CD4-positive, CD25-positive, alpha-beta regulatory T cell (primary cell): ENCODE measurements at regions not wholly inside any gene's neighbourhood (a gene's known extent, or its start where the extent isn't known, plus 50 kb on each side); places are given as distances from the start of the nearest gene placed in this dataset.

Experiments
- ATAC-seq, 2 donors: fragments of 150-1000 bp; cut with Tn5 transposase; one replicate each; pipeline ENCODE4 v1.10.0; 2021; ENCODE audit warnings: low read depth in 2 of 2, moderate number of reproducible peaks in 2 of 2, moderate library complexity in 1 of 2
- DNase-seq, 3 donors: peaks; one replicate each; pipeline versions ENCODE4 v3.0.0 to v3.0.0-alpha.2; 2012 to 2022; ENCODE audit warnings: mixed read lengths in 1 of 3
- H3K27ac ChIP-seq: one replicate; pipeline ENCODE4 v1.7.0; 2013; ENCODE audit warnings: mild to moderate bottlenecking, low read length; ENCODE audit not compliant: insufficient read depth, poor library complexity, severe bottlenecking
- H3K27me3 ChIP-seq: one replicate; pipeline ENCODE4 v1.7.0; 2013; ENCODE audit warnings: low read length; ENCODE audit not compliant: control insufficient read depth, insufficient read depth
- H3K36me3 ChIP-seq: one replicate; pipeline ENCODE4 v1.7.0; 2013; ENCODE audit warnings: mild to moderate bottlenecking, low read length, moderate library complexity; ENCODE audit not compliant: control insufficient read depth, insufficient read depth
- H3K4me1 ChIP-seq: 2 replicates; pipeline ENCODE4 v1.7.0; 2013; ENCODE audit warnings: mild to moderate bottlenecking, low read length; ENCODE audit not compliant: insufficient read depth, control insufficient read depth, poor library complexity, severe bottlenecking
- H3K4me3 ChIP-seq: one replicate; pipeline ENCODE4 v1.7.0; 2013; ENCODE audit warnings: low read depth, mild to moderate bottlenecking, low read length, moderate library complexity
- H3K9me3 ChIP-seq, 2 experiments: 1 replicate in 1 of 2; 2 replicates in 1 of 2; pipeline ENCODE4 v1.7.0; 2013; ENCODE audit warnings: low read length in 2 of 2, mild to moderate bottlenecking in 1 of 2, moderate library complexity in 1 of 2; ENCODE audit not compliant: control insufficient read depth in 2 of 2
- H3K27ac Mint-ChIP-seq, 3 donors: one replicate each; pipeline ENCODE4 v1.8.0; 2020 to 2022; ENCODE audit warnings: mild to moderate bottlenecking in 3 of 3, mixed read lengths in 3 of 3, moderate library complexity in 2 of 3
- H3K27me3 Mint-ChIP-seq: one replicate; pipeline ENCODE4 v1.8.0; 2022; ENCODE audit warnings: mild to moderate bottlenecking, mixed read lengths
- H3K36me3 Mint-ChIP-seq: one replicate; pipeline ENCODE4 v1.8.0; 2020; ENCODE audit warnings: mixed read lengths
- H3K4me1 Mint-ChIP-seq, 4 donors: one replicate each; pipeline ENCODE4 v1.8.0; 2020 to 2022; ENCODE audit warnings: mixed read lengths in 4 of 4, mild to moderate bottlenecking in 1 of 4
- H3K4me3 Mint-ChIP-seq, 4 donors: one replicate each; pipeline ENCODE4 v1.8.0; 2020 to 2022; ENCODE audit warnings: mild to moderate bottlenecking in 4 of 4, mixed read lengths in 4 of 4, moderate library complexity in 3 of 4
- H3K9me3 Mint-ChIP-seq, 7 donors: one replicate each; pipeline ENCODE4 v1.8.0; 2020 to 2022; ENCODE audit warnings: mixed read lengths in 7 of 7, mild to moderate bottlenecking in 3 of 7, moderate library complexity in 2 of 7

- Mint-ChIP-seq H3K27ac (no peak overlapping the region), H3K36me3 (no peaks in the 10 kb centered on the region), H3K4me1 (no peaks in the 10 kb centered on the region), H3K4me3 (no peak overlapping the region), H3K9me3 (peaks cover 0 to 10% (median 2%) of the 10 kb centered on the region in 7 donors), H3K27me3 (peaks cover 9% of the 10 kb centered on the region)
- Histone ChIP-seq H3K27ac (no peak overlapping the region), H3K4me3 (no peak overlapping the region), H3K27me3 (peaks cover 6% of the 10 kb centered on the region), H3K36me3 (no peaks in the 10 kb centered on the region), H3K4me1 (no peaks in the 10 kb centered on the region), H3K9me3 (no peaks in the 10 kb centered on the region)
- DNase-seq (no peak), ATAC-seq (no peak)
Observed at GRCh38 chr3:40661284-40661683, 136.5 kb downstream of the ZNF621 start.

DNA sequence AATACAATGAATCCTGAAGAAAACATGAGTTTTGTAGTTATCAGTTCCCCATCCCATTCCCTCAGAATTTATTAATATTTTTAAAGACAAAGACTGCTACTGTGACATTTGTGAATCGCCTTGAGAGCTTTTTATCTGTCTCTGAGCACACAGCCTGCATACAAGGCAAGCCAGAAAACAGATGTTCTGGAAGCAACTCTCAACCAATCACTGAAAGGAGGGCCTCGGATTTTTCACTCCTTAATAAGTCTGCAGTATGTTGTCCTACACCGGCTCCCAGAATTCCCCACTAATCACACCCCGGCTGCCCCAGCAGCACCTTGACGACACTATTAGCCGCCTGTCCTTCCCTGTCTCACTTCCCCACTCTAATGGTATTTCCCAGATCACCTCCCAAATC is 138.5 kb downstream of the ZNF621 start:
- Histone ChIP-seq H3K27ac (no peak overlapping the region), H3K9me3 (no peaks in the 10 kb centered on the region), H3K36me3 (no peaks in the 10 kb centered on the region), H3K4me1 (no peaks in the 10 kb centered on the region), H3K4me3 (no peak overlapping the region), H3K27me3 (peaks cover 7% of the 10 kb centered on the region)
- no peak for ATAC-seq
- no peaks in the 10 kb centered on the region for H3K36me3 Mint-ChIP-seq
- no peak for DNase-seq
- no peak overlapping the region for H3K27ac Mint-ChIP-seq
- no peak overlapping the region for H3K4me3 Mint-ChIP-seq
- H3K4me1 Mint-ChIP-seq, result no peaks in the 10 kb centered on the region
- H3K27me3 Mint-ChIP-seq, result peaks cover 9% of the 10 kb centered on the region
- H3K9me3 Mint-ChIP-seq, result peaks cover 0 to 3% (median 0%) of the 10 kb centered on the region in 7 donors

- no peak overlapping the region for H3K27ac ChIP-seq
- H3K9me3 Mint-ChIP-seq, result peaks cover 0 to 5% (median 0%) of the 10 kb centered on the region in 7 donors
- DNase-seq (no peak), ATAC-seq (no peak)
- H3K4me3 Mint-ChIP-seq, result peak overlapping the region in 1 of 4 donors; percentile 84
- peaks cover 2% of the 10 kb centered on the region for H3K27me3 Mint-ChIP-seq
- H3K36me3 ChIP-seq, result no peaks in the 10 kb centered on the region
- H3K4me3 ChIP-seq, result no peak overlapping the region
- no peaks in the 10 kb centered on the region for H3K36me3 Mint-ChIP-seq
- no peak overlapping the region for H3K27ac Mint-ChIP-seq
- H3K4me1 ChIP-seq, result no peaks in the 10 kb centered on the region
- no peaks in the 10 kb centered on the region for H3K9me3 ChIP-seq
- H3K27me3 ChIP-seq, result peaks cover 3% of the 10 kb centered on the region
- no peaks in the 10 kb centered on the region for H3K4me1 Mint-ChIP-seq
Observed at GRCh38 chr3:40669176-40669575, 144.4 kb downstream of the ZNF621 start.

DNA sequence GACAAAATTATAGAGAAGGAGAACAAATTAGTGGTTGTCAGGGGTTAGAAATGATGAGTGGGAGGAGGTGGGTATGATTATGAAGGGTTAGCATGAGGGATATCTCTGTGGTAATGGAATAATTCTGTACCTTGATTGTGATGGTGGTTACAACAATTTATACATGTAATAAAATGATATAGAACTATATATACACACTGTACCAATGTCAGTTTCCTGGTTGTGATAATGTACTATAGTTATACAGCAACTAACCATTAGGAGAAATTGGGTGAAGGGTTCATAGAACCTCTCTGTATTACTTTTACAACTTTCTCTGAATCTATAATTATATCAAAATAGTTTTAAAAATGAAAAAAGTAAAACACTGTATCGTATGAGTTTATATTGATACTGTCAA is 148.1 kb downstream of the ZNF621 start:
- H3K27me3 Mint-ChIP-seq, result no peaks in the 10 kb centered on the region
- DNase-seq, result no peak
- no peak for ATAC-seq
- Histone ChIP-seq H3K36me3 (no peaks in the 10 kb centered on the region), H3K9me3 (no peaks in the 10 kb centered on the region), H3K4me1 (no peaks in the 10 kb centered on the region), H3K27me3 (no peaks in the 10 kb centered on the region), H3K4me3 (no peak overlapping the region), H3K27ac (no peak overlapping the region)
- no peak overlapping the region for H3K27ac Mint-ChIP-seq
- no peaks in the 10 kb centered on the region for H3K4me1 Mint-ChIP-seq
- no peak overlapping the region for H3K4me3 Mint-ChIP-seq
- H3K36me3 Mint-ChIP-seq, result no peaks in the 10 kb centered on the region
- H3K9me3 Mint-ChIP-seq, result peaks cover 0 to 6% (median 0%) of the 10 kb centered on the region in 7 donors

GRCh38 chr3:40677321-40677720 is 152.6 kb downstream of the ZNF621 start:
- H3K27ac ChIP-seq, result no peak overlapping the region
- no peaks in the 10 kb centered on the region for H3K4me1 ChIP-seq
- Mint-ChIP-seq H3K4me3 (no peak overlapping the region), H3K4me1 (no peaks in the 10 kb centered on the region), H3K9me3 (peaks cover 0 to 6% (median 1%) of the 10 kb centered on the region in 7 donors), H3K36me3 (no peaks in the 10 kb centered on the region), H3K27ac (no peak overlapping the region), H3K27me3 (peaks cover 8% of the 10 kb centered on the region)
- H3K36me3 ChIP-seq, result no peaks in the 10 kb centered on the region
- H3K27me3 ChIP-seq, result peaks cover 6% of the 10 kb centered on the region
- ATAC-seq (no peak), DNase-seq (no peak)
- H3K9me3 ChIP-seq, result no peaks in the 10 kb centered on the region
- no peak overlapping the region for H3K4me3 ChIP-seq

DNA sequence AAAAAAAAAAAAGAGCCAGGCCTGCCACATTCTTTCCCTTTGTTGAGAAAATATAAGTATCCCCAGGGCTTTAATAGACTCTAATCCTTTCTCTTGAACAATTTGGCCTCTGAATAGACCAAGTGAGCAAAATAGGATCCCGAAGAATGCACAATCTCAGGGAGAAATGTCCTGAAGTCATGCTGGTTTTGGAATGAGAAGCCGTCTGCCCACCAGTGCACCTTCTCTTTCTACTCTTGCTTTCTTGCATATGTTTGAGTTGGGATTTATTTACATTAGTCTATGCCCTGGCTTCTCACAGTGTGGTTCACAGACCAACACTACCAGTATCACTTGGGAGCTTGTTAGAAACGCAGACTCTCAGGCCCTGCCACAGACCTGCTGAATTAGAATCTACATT is 153.0 kb downstream of the ZNF621 start:
- Histone ChIP-seq H3K4me3 (no peak overlapping the region), H3K9me3 (no peaks in the 10 kb centered on the region), H3K27ac (no peak overlapping the region), H3K4me1 (no peaks in the 10 kb centered on the region), H3K36me3 (no peaks in the 10 kb centered on the region), H3K27me3 (peaks cover 6% of the 10 kb centered on the region)
- Mint-ChIP-seq H3K9me3 (peaks cover 0 to 6% (median 1%) of the 10 kb centered on the region in 7 donors), H3K4me1 (no peaks in the 10 kb centered on the region), H3K4me3 (no peak overlapping the region), H3K36me3 (no peaks in the 10 kb centered on the region), H3K27me3 (peaks cover 8% of the 10 kb centered on the region), H3K27ac (no peak overlapping the region)
- no peak for ATAC-seq
- DNase-seq, result no peak

DNA sequence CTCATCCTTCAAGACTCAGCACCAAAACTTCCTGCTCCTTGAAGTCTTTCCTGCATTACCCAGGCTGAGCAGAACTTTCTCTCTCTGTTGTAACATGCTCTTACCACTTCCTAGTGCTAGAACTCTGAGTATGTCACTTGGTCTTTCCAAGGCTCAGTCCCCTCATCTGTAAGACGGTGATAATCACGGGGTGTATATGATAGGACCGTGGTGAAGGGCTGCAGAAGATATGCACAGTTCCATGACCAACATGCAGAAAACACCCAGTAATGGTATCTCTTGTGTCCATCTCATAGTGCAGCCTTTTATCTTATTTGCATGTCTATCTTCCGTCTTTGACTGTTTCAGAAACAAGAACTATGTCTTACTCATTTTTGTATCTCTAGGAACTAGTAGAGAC is 154.5 kb downstream of the ZNF621 start:
- no peak for DNase-seq
- H3K27ac ChIP-seq, result no peak overlapping the region
- Mint-ChIP-seq H3K4me3 (no peak overlapping the region), H3K36me3 (no peaks in the 10 kb centered on the region), H3K4me1 (no peaks in the 10 kb centered on the region), H3K27me3 (peaks cover 8% of the 10 kb centered on the region), H3K27ac (no peak overlapping the region), H3K9me3 (peaks cover 0 to 3% (median under 1%) of the 10 kb centered on the region in 7 donors)
- no peaks in the 10 kb centered on the region for H3K4me1 ChIP-seq
- H3K36me3 ChIP-seq, result no peaks in the 10 kb centered on the region
- no peak for ATAC-seq
- H3K4me3 ChIP-seq, result no peak overlapping the region
- H3K9me3 ChIP-seq, result no peaks in the 10 kb centered on the region
- H3K27me3 ChIP-seq, result peaks cover 6% of the 10 kb centered on the region

GRCh38 chr3:40680685-40681657 is 156.2 kb downstream of the ZNF621 start:
- Histone ChIP-seq H3K4me3 (no peak overlapping the region), H3K36me3 (no peaks in the 10 kb centered on the region), H3K27me3 (peaks cover 6% of the 10 kb centered on the region), H3K9me3 (no peaks in the 10 kb centered on the region), H3K4me1 (no peaks in the 10 kb centered on the region), H3K27ac (no peak overlapping the region)
- Mint-ChIP-seq H3K27ac (no peak overlapping the region), H3K4me1 (no peaks in the 10 kb centered on the region), H3K9me3 (peaks cover 0 to 3% (median 0%) of the 10 kb centered on the region in 7 donors), H3K4me3 (no peak overlapping the region), H3K36me3 (no peaks in the 10 kb centered on the region), H3K27me3 (peaks cover 8% of the 10 kb centered on the region)
- no peak for DNase-seq
- ATAC-seq, result no peak
